Skeletal muscle tissue (tissue), 3 donors: ENCODE measurements at regions not wholly inside any gene's neighbourhood (a gene's known extent, or its start where the extent isn't known, plus 50 kb on each side); places are given as distances from the start of the nearest gene placed in this dataset.
"Not testable (repeated sequence)": the region's sequence is repeated elsewhere in the genome, so short reads cannot be mapped to it uniquely, and the experiment has no call there.

ENCODE experiments used
- H3K27ac ChIP-seq: one replicate; pipeline ENCODE4 v1.7.0; 2013; ENCODE audit warnings: mild to moderate bottlenecking, low read depth, low read length, inconsistent platforms
- H3K27me3 ChIP-seq, 3 donors: one replicate each; pipeline ENCODE4 v1.7.0; 2013; ENCODE audit warnings: low read length in 3 of 3; ENCODE audit not compliant: control insufficient read depth in 3 of 3, insufficient read depth in 3 of 3
- H3K36me3 ChIP-seq, 3 donors: one replicate each; pipeline ENCODE4 v1.7.0; 2013; ENCODE audit warnings: low read length in 3 of 3; ENCODE audit not compliant: control insufficient read depth in 3 of 3, insufficient read depth in 3 of 3
- H3K4me1 ChIP-seq, 3 donors: one replicate each; pipeline ENCODE4 v1.7.0; 2013; ENCODE audit warnings: low read length in 3 of 3, mild to moderate bottlenecking in 3 of 3; ENCODE audit not compliant: control insufficient read depth in 3 of 3, insufficient read depth in 3 of 3
- H3K4me3 ChIP-seq, 3 donors: one replicate each; pipeline ENCODE4 v1.7.0; 2013; ENCODE audit warnings: low read length in 3 of 3
- H3K9ac ChIP-seq, 3 donors: one replicate each; pipeline ENCODE4 v1.7.0; 2013; ENCODE audit warnings: low read length in 3 of 3, mild to moderate bottlenecking in 3 of 3, moderate library complexity in 2 of 3, low read depth in 1 of 3
- H3K9me3 ChIP-seq, 3 donors: one replicate each; pipeline ENCODE4 v1.7.0; 2013; ENCODE audit warnings: low read length in 3 of 3; ENCODE audit not compliant: control insufficient read depth in 3 of 3
- donor health status: Osteomylitis.

DNA sequence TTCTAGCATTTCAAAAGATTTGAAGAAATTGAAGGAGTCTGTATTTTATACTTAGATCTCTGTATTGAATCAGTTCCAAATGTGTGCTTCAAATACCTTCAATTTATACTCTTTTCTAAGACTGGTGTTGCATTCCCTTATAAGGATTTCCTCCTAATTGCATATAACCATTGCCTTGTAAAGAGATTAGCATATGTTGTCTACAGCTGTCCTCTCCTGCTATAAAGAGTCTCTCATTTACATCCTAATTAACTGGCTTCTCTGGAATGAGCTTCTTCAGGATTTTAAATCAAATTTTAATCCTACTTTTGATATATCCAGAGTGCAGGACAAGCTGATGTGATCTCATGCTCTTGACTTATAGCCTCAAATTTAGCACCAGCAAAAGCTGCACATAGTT, 957.3 kb downstream of the XPNPEP1 start:
- no peaks in the 10 kb centered on the region for H3K27me3 ChIP-seq
- no peak overlapping the region for H3K4me3 ChIP-seq
- no peak overlapping the region for H3K9ac ChIP-seq
- H3K9me3 ChIP-seq = no peaks in the 10 kb centered on the region
- no peaks in the 10 kb centered on the region for H3K36me3 ChIP-seq
- H3K27ac ChIP-seq = no peak overlapping the region
- no peaks in the 10 kb centered on the region for H3K4me1 ChIP-seq

DNA sequence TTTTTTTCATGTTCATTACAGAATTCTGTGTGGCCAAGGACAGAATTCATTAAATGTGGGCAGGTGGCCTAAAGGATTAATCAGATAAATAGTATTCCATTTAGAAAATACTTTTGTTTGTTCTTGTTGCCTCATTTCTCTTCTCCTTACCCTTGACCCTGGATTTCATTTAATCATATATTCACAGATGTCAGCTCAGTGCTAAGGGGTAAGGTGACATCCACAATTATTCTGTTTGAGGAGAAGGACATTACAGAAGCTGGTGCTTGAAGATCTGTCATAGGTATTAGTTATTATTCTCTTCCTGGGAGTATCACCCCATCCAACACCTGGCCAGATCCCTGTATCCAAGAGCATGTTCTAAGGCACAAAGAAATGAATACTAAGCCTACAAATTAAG, 961.1 kb downstream of the XPNPEP1 start:
- H3K36me3 ChIP-seq = no peaks in the 10 kb centered on the region
- H3K9me3 ChIP-seq = no peaks in the 10 kb centered on the region
- no peak overlapping the region for H3K9ac ChIP-seq
- no peak overlapping the region for H3K4me3 ChIP-seq
- H3K4me1 ChIP-seq = no peaks in the 10 kb centered on the region
- H3K27ac ChIP-seq = no peak overlapping the region
- no peaks in the 10 kb centered on the region for H3K27me3 ChIP-seq

DNA sequence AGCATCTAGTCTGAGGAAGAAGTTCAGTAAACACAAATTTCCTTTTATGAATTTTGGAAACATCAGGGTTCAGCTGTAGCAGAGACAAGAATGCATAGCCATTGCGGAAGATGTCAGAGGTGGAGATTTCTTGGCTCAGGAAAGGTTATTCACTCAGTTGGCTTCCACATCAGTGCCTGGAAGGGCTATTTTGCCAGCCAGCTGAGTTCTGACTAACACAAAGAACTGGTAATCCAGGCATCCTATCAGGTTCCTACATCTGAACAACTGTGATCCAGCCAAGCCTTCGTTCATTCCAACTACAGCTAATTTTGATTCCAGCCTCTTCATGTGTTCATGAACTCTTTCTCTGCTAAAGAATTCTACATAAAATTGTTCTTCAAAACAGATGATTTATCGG, 965.6 kb downstream of the XPNPEP1 start:
- H3K4me1 ChIP-seq = no peaks in the 10 kb centered on the region
- no peak overlapping the region for H3K27ac ChIP-seq
- H3K27me3 ChIP-seq = no peaks in the 10 kb centered on the region
- H3K36me3 ChIP-seq = no peaks in the 10 kb centered on the region
- H3K9ac ChIP-seq = no peak overlapping the region
- no peaks in the 10 kb centered on the region for H3K9me3 ChIP-seq
- H3K4me3 ChIP-seq = no peak overlapping the region

DNA sequence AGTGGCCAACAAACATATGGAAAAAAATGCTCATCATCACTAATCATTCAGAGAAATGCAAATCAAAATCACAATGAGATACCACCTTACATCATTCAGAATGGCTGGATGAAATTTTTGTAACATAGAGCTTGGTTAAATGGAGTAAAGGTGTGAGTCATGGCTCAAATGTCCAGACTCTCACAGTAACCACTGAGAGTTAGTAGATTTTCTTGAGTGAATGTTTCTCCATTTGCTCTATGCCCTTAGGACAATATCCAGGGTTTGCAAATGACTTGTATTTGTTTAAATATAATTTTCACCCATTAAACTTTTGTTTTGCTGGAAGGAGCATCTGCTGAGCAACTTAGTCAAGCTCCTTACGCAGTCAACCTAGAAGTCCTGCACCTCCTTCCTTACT, 967.2 kb downstream of the XPNPEP1 start:
- no peaks in the 10 kb centered on the region for H3K9me3 ChIP-seq
- H3K4me1 ChIP-seq = no peaks in the 10 kb centered on the region
- no peak overlapping the region for H3K9ac ChIP-seq
- no peaks in the 10 kb centered on the region for H3K27me3 ChIP-seq
- H3K27ac ChIP-seq = no peak overlapping the region
- H3K4me3 ChIP-seq = no peak overlapping the region
- H3K36me3 ChIP-seq = no peaks in the 10 kb centered on the region

DNA sequence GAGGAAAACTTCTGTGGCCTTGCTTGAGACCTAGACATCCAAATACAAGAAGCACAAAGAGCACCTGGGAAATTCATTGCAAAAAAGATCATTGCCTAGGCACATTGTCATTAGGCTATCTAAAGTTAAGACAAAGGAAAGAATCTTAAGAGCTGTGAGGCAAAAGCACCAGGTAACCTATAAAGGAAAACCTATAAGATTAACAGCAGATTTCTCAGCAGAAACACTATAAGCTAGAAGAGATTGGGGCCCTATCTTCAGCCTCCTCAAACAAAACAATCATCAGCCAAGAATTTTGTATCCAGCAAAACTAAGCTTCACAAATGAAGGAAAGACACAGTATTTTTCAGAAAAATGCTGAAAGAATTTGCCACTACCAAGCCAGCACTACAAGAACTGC, 1003.3 kb downstream of the XPNPEP1 start:
- H3K27ac ChIP-seq, H3K4me3 ChIP-seq, H3K36me3 ChIP-seq, H3K9me3 ChIP-seq, H3K9ac ChIP-seq, H3K4me1 ChIP-seq, H3K27me3 ChIP-seq: not testable (repeated sequence)

DNA sequence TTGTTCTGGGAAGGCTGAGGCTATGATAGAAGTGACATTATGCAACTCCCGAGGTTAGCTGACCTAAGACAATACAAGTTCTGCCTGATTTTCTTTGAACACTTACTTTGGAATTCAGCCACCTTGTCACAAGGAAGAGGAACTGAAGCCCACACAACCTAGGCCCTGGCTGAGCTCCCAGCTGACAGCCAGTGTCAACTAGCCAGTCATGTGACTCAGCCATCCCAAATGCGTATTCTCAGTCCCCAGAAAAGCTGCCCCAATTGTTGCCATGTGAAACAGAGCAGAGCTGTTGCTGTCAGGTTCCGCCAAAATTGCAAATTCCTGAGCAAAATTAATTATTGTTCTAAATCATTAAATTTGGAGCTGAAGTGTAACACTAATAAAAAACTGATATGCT, 1010.0 kb downstream of the XPNPEP1 start:
- no peaks in the 10 kb centered on the region for H3K36me3 ChIP-seq
- no peaks in the 10 kb centered on the region for H3K4me1 ChIP-seq
- H3K27me3 ChIP-seq = peaks cover 0 to 11% (median 5%) of the 10 kb centered on the region in 3 donors
- no peak overlapping the region for H3K4me3 ChIP-seq
- no peak overlapping the region for H3K9ac ChIP-seq
- H3K27ac ChIP-seq = no peak overlapping the region
- no peaks in the 10 kb centered on the region for H3K9me3 ChIP-seq

DNA sequence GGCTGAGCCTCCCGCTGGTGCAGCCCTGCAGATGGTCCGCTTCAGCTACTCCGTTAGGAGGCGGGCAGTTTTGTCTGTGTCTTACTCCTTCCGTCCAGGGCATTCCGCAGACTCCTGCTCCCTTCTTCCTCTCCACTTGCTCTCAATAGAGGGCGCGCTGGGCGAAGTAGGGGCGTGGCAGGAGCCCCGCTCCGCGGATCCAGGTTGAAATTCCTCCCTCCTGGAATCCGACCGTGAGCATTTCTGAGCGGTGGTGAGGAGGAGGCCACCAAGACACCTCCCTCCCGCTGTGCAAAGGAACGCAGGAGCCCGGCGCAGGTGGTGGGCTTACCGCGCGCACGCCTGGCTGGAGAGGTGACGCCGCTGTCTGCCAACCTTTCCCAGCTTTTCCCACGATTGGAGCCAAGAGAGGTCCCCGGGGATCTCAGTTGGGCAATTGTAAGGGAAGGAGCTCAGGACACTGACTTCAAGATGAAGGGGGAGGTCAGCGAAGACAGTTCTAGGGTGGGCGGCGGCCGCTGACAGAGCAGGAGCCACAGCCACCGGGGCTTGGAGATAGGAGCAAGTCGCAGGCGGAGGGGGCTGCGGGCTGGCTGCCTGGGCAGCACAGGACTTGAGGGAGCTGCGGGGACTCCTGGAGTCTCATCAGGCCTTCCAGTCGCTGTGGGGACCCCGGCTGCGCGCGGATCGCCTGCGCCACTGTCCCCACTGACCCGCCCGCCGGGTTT, 1011.3 kb downstream of the XPNPEP1 start:
- Histone ChIP-seq H3K36me3 (no peaks in the 10 kb centered on the region), H3K27me3 (peaks cover 0 to 11% (median 5%) of the 10 kb centered on the region in 3 donors), H3K4me1 (no peaks in the 10 kb centered on the region), H3K9me3 (no peaks in the 10 kb centered on the region), H3K9ac (no peak overlapping the region), H3K27ac (no peak overlapping the region), H3K4me3 (peak overlapping the region in 1 of 3 donors; percentile 40)

DNA sequence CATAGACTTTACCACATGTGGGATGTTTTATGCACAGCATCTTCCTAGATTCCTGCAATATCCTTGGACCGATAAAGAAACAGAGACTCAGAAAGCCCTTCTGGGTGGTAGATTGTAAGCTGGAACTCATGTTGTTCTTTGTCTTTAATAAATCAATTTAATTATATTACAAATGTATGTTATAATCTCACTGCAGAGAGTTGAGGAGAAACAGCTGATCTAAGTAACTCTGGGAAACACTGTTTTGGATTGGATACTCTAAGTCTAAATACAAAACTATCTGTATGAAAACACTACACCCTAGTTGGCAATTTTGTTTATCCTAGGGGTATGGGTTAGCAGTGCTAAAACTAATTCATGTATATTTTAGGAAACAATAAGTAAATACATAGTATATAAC, 1015.2 kb downstream of the XPNPEP1 start:
- Histone ChIP-seq H3K27me3 (peaks cover 0 to 11% (median 5%) of the 10 kb centered on the region in 3 donors), H3K4me3 (no peak overlapping the region), H3K9ac (no peak overlapping the region)

DNA sequence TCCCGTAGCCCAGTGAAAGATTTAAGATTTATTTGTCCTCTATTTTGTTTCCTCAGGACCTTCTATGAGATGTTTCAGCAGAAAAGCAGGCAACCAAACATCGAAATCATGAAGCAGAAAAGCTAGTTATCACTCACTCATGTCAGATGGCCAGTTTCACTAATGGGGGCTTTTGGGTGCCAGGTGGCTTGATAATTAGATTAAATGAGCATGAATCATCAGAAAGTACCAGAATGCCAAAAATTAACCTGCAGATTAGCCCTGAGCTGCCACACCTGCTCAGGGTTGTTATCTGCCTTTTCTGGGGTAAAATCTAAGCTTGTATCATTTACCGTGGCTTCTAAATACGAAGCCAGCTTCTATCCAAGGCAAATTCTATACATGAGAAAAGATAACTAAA, 1017.5 kb downstream of the XPNPEP1 start:
- no peaks in the 10 kb centered on the region for H3K36me3 ChIP-seq
- H3K4me1 ChIP-seq = no peaks in the 10 kb centered on the region

More for the DNA sequence above, 1015.2 kb downstream of the XPNPEP1 start:
- no peaks in the 10 kb centered on the region for H3K9me3 ChIP-seq
- no peaks in the 10 kb centered on the region for H3K36me3 ChIP-seq
- H3K27ac ChIP-seq = no peak overlapping the region
- H3K4me1 ChIP-seq = no peaks in the 10 kb centered on the region

DNA sequence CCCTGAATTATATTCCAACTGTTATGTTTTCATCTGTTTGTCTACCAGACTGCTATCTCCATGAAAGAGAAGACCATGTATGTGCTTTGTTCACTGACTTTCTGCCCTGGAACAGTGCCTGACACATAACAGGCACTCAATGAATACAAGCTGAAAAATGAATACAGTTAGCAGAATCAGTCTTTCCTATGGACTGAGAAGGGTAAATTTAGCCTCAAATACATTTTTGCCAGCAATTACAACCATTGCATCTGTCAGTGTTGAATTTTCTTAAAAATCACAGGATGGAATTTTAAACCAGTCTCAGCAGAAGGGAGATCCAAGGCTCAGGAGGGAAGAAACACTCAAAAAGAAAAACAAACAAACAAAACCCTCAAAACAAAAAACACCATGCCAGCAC, 1018.1 kb downstream of the XPNPEP1 start:
- Histone ChIP-seq H3K4me1 (no peaks in the 10 kb centered on the region), H3K36me3 (no peaks in the 10 kb centered on the region), H3K27ac (no peak overlapping the region), H3K27me3 (peaks cover 0 to 1% (median 0%) of the 10 kb centered on the region in 3 donors), H3K9me3 (no peaks in the 10 kb centered on the region), H3K4me3 (no peak overlapping the region), H3K9ac (no peak overlapping the region)

More for the DNA sequence above, 1017.5 kb downstream of the XPNPEP1 start:
- no peak overlapping the region for H3K4me3 ChIP-seq
- no peak overlapping the region for H3K9ac ChIP-seq
- H3K9me3 ChIP-seq = no peaks in the 10 kb centered on the region
- peaks cover 0 to 5% (median 0%) of the 10 kb centered on the region in 3 donors for H3K27me3 ChIP-seq
- H3K27ac ChIP-seq = no peak overlapping the region
